HG02938 (cell line): ENCODE measurements at regions not wholly inside any gene's neighbourhood (a gene's known extent, or its start where the extent isn't known, plus 50 kb on each side); places are given as distances from the start of the nearest gene placed in this dataset.

Experiments
- ATAC-seq: cut with Tn5 transposase; IDR thresholded peaks from one replicate; pipeline ENCODE4 v1.9.1; 2021; ENCODE audit warnings: mild to moderate bottlenecking, moderate library complexity; ENCODE audit not compliant: unreplicated experiment

DNA sequence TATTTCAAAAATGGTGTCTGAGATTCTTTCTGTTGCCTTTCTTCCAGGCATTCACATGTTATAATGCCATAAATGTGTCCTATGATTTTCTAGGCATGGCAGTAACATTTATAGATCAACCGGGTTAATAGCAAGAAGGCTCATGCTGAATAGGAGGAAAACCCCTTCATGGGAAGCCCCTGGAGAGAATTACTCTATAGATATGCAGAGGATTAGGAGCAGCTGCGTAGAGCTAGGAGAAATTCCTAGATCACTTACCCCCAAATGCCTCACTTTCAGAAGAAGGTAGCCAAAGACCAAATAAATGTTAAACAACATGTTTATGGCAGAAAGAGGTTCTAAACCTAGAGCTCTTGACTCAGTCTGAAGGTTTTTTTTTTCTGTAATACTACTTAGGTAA lies 153.4 kb upstream of the CTNNA2 start:
- ATAC-seq, result no peak

DNA sequence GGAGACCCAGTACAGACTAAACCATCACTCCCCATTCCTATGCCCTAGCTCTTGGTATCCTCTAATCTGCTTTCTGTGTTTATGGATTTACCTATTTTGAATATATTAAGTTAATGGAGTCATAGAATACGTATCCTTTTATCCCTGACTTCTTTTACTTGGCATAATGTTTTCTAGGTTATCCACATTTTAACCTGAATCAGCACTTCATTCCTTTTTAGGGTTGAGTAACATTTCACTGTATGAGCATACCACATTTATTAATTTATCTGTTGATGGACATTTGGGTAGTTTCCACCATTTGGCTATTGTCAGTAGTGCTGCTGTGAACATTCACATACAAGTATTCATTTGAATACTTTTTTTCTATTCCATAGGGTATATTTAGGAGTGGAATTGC lies 157.3 kb upstream of the CTNNA2 start:
- no peak for ATAC-seq

- ATAC-seq, result no peak
Observed at GRCh38 chr2:79327460-79327859, 167.9 kb upstream of the REG3A start.

- no peak for ATAC-seq
Observed at GRCh38 chr2:79320871-79321270, 161.3 kb upstream of the REG3A start.

DNA sequence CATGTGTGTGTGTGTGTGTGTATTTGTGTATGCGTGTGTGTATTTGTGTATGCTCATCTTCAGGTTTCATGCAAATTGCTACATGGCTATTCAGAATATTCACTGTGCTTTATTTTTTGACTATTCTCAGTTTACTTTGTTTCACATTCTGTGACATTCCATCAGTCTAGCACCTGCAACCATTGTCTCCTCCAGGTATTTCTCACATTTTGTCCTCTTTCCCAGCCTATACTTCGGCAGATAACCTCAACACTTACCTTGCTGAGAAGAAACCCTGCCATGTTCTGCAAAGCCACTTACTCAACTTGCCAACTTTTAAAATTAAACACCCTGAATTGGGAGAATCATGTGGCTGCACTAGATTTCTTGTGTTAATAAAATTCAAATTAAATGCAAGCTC lies 135.4 kb upstream of the REG3A start:
- no peak for ATAC-seq

DNA sequence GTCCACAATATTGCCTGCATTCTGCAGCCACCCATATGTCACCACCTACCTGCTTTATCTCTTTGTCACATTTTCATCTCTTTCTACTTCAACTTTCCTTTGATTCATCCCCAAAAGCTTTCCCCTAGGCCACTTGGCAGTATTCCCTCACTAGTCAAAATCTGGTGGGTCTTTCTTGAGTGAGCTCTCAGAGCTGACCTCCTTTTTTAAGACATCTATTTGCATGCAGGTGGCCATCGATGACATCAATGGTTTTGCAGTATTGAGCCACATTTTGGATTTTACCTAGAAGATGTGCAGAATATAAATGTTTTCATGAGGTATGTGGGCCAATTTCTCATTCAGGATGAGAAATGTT lies 133.4 kb upstream of the REG3A start:
- ATAC-seq, result no peak

GRCh38 chr2:79292239-79292957 lies 132.8 kb upstream of the REG3A start:
- no peak for ATAC-seq

GRCh38 chr2:79275863-79276262 lies 116.3 kb upstream of the REG3A start:
- no peak for ATAC-seq

- no peak for ATAC-seq
Observed at GRCh38 chr2:79275197-79275596, 115.6 kb upstream of the REG3A start.

DNA sequence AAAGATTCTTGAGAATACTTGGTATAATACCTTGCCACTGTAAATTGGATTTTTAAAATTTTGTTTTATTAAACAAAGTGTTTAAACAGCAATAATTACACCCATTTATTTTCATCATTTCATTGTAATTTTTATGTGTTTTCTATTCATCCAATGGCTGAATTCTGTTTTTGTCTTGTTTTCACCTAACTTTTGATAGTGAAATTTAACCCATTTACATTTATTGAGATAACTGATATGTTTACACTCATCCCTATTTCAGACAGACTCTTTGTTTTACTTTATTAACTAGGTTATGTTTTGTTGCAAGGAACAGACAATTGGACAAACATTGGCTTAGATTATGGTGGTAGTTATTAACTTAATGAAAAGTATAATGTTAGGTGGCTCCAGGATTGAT lies 113.1 kb upstream of the REG3A start:
- ATAC-seq, result no peak

- ATAC-seq, result no peak
Observed at GRCh38 chr2:79271456-79271855, 111.9 kb upstream of the REG3A start.

DNA sequence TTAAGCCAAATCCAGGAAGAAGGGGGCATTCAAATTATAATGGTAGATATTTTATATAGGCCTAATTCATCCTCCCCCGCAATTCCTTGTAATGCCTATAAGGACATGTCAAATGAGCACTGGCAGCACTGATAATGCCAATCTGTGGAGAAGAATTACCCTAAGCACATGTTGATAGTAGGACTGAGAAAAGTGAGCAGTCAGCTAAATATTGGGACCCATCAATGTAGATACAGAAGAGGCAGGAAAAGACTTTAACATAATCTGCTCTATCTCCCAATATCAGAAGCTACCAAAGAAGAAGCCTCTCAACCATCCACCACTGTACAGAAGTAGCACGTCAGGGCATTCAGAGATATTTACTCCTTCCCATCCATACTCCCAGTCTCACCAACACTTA lies 101.3 kb upstream of the REG3A start:
- ATAC-seq, result no peak

DNA sequence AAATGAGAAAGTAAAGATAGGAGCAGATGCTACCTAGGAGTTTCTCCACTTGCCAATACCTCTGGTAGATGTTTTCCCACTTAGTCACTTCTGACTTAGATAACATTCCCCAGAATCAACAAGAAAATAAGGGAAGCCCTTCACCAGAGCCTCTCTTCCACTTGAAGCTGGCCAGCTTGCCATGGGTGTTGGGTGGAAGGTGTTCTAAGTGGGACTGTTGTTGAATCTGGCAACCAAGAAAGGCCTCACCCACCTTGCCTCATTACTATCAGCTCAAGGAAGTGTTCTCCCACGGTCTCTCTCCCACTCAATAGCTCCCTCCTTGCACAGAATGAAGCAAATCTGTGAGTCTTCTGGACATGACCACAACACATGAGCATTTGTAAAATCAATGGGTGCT lies 100.4 kb upstream of the REG3A start:
- ATAC-seq, result no peak

DNA sequence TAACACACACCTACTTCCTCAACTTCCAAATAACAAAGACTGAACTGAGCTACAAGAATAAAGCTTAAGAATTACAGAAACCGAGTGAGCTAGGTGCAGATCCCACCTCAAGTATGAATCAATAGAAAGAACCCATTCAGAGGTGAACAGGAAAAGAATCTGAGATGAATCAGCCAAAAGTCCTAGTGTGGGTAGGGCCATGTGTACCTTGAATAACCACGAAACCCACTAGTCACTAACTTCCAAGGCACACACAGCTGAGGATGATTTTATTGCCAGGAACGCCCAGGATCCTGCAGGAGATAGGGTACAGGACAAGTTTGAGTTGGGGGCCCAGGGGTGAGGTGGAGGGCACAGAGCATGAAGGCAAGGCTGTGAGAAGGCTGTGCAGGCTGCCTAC lies 99.7 kb upstream of the REG3A start:
- ATAC-seq, result no peak

DNA sequence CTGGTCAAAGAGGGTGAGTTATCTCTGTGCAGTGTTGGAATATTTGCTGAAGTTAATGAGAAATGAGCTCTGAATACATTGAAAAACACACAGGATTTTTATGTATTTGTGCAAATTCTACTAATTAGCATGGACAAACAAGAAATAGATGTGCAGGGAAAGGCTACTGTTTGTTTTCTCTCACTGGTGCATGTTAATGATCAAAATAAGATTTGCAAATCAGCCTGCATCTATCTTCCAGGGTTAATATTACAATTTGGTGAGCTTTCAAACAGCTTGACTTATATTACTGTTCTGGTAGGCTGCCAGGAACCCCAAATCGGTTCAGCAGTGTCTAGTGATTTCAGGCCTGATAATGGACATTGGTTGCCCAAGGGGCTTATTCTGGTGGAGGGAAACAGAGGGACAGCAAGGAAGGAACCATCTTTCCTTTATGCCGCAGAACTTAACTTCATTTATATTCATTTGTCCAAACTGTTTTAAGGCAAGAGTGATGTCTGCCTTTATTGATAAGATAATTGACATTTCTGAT lies 93.8 kb upstream of the REG3A start:
- ATAC-seq, result no peak

DNA sequence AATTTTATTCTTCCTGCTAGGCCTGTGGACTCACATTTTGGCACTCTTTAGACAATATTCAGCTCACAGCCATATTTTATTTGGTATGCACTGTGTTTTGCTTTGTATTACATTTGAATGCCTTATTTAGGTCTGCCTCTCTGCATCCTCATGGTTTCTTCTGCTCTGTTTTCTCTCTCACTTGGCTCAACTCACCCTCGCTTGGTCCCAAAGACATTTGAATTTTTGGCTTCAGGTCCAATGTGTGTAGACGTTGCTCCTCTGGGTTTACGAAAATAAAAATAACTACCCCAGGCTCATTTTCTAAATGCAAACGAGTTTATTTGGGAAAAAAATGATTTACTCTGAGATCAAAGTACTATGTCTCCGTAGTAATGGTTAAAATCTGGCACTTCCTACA lies 91.1 kb upstream of the REG3A start:
- ATAC-seq, result no peak

- ATAC-seq, result no peak
Observed at GRCh38 chr2:79248776-79249175, 89.2 kb upstream of the REG3A start.

DNA sequence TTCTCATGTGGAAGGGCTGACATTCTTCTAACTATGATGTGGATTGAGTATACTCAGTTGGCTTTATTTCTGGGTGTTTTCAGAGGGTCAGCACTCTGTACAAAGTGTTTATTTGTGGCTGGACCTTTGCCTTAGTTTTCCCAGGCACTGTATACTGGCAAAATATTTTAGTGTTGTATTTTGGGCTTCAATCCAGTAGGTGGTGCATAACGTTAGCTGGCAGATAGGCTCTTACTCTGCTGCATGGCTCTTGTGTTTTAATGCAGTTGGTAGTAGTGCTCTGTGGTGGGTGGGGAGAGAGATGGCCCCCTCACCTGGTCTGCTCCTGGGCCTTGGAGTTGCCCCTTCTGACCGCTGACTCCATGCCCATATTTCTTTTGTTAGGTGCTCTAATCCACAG lies 75.6 kb upstream of the REG3A start:
- no peak for ATAC-seq

DNA sequence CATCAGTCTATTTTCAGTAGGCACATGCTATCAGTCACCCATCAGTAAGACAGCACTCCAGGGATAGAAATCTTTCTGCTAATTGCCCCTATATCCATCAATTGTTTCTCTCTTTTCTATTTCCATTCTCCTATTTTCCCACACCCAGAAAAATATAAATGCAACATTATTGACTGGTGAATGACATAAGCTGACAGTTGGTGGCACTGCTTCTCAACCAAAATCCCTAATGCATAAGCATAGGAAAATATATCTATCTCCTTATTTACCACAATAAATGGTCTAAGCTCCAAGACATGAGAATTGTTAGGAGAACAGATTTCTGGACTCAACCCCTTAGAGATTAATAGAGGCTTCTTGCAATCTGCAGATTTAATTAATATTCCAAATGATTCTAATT lies 64.0 kb upstream of the REG3A start:
- ATAC-seq, result no peak

- peak; percentile 90 for ATAC-seq
Observed at GRCh38 chr2:79219383-79219988, 59.9 kb upstream of the REG3A start.

- ATAC-seq, result no peak
Observed at GRCh38 chr2:79210274-79210917, 50.8 kb upstream of the REG3A start.
